K562 (cell line): ENCODE measurements at regions not wholly inside any gene's neighbourhood (a gene's known extent, or its start where the extent isn't known, plus 50 kb on each side); places are given as distances from the start of the nearest gene placed in this dataset.
A peak's percentile ranks its signal among the peaks of the same experiment; 100 is the strongest.

Experiments used
- JUNB ChIP-seq: fragments of 450-650 bp; formaldehyde crosslinking; conservative IDR thresholded peaks from 2 replicates; pipeline ENCODE4 v1.4.0; 2020; ENCODE audit warnings: mild to moderate bottlenecking
- MEF2A ChIP-seq: IDR thresholded peaks from 2 replicates; pipeline ENCODE4 v1.6.1; 2011; ENCODE audit warnings: low read depth, mild to moderate bottlenecking, low read length, moderate library complexity; ENCODE audit not compliant: control insufficient read depth
- ZNF644 ChIP-seq: fragments of 200-800 bp; sonication (Bioruptor generic); IDR thresholded peaks from 2 replicates; pipeline ENCODE4 v1.6.1; 2016; ENCODE audit warnings: low read depth, missing genetic modification characterization, missing compliant biosample characterization
- TF ChIP-seq, protein P1 (sequence below): fragments of 250-450 bp; sonication (Bioruptor Pico); IDR thresholded peaks from 2 replicates; pipeline ENCODE4 v1.8.0; 2021; ENCODE audit warnings: borderline replicate concordance, mild to moderate bottlenecking, moderate library complexity; ENCODE audit not compliant: poor library complexity, severe bottlenecking
- TF ChIP-seq, protein P2 (sequence below): fragments of 450-650 bp; IDR thresholded peaks from 2 replicates; pipeline ENCODE4 v1.6.1; 2017; ENCODE audit warnings: antibody characterized with exemption, mild to moderate bottlenecking
- TF ChIP-seq, protein P3 (sequence below), 3 experiments: IDR thresholded peaks in 2 of 3; conservative IDR thresholded peaks in 1 of 3; 2 replicates each; pipeline ENCODE4 v1.5.1; 2011 to 2012; ENCODE audit warnings: low read length in 3 of 3, mild to moderate bottlenecking in 3 of 3, control low read depth in 2 of 3, improper control_type of control experiment in 1 of 3, inconsistent platforms in 1 of 3, low read depth in 1 of 3, mixed read lengths in 1 of 3, moderate library complexity in 1 of 3; ENCODE audit not compliant: insufficient read depth in 2 of 3
- TF ChIP-seq, protein P4 (sequence below): fragments of 250-450 bp; sonication (Bioruptor Pico); IDR thresholded peaks from 2 replicates; pipeline ENCODE4 v1.5.0; 2021; ENCODE audit warnings: mild to moderate bottlenecking, moderate library complexity
- TF ChIP-seq, protein P5 (sequence below): fragments of 450-650 bp; formaldehyde crosslinking; IDR thresholded peaks from 2 replicates; pipeline ENCODE4 v1.4.0; 2020; ENCODE audit warnings: mild to moderate bottlenecking

DNA sequence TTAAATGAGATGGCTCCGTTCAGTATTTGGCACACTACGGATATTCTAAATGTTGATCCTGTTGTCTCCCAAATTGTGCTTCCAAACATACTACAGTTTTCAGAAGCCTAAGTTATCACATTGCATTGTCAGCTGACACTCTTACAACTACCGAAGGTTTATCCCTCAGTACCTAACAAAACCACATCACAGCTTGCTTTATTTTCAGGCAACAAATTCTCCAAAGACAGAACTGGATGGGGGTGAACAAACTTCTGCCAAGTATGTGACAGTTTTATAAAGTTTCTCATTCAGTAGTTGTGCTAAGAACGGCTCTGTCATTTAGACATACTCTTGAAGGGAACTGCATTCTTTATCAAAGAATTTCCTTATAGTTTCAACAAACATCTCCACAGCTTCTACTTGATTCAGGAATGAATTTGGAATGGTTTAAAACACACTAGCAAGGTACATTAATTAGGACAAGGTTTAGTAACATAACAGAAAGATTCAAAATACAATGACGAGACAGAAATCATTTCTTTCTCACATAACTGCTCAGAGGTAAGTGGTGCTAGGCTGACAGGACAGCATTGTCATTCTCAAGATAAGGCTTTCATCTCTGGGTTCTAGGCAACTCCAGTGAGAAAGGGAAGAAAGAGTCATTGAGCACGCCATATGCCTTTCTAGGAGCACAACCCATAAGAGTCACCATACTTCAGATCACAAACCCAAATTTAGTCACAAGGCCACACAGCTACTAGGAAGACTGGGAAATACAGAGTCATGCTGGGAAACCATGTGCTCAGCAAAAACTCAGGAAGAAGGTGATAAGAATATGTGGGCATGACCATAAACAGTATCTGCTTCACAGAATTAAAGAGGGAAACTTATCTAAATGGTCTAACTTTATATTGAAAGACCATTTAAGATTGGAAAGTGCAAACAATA lies 100.7 kb downstream of the DUSP6 start (continued):
- TF ChIP-seq MEF2A: no peak
- TF ChIP-seq, protein P1, sequence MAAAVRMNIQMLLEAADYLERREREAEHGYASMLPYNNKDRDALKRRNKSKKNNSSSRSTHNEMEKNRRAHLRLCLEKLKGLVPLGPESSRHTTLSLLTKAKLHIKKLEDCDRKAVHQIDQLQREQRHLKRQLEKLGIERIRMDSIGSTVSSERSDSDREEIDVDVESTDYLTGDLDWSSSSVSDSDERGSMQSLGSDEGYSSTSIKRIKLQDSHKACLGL (CRISPR knock-in tag): no peak
- TF ChIP-seq JUNB: no peak
- peak; percentile 87 for TF ChIP-seq ZNF644 (tag)
- TF ChIP-seq, protein P2, sequence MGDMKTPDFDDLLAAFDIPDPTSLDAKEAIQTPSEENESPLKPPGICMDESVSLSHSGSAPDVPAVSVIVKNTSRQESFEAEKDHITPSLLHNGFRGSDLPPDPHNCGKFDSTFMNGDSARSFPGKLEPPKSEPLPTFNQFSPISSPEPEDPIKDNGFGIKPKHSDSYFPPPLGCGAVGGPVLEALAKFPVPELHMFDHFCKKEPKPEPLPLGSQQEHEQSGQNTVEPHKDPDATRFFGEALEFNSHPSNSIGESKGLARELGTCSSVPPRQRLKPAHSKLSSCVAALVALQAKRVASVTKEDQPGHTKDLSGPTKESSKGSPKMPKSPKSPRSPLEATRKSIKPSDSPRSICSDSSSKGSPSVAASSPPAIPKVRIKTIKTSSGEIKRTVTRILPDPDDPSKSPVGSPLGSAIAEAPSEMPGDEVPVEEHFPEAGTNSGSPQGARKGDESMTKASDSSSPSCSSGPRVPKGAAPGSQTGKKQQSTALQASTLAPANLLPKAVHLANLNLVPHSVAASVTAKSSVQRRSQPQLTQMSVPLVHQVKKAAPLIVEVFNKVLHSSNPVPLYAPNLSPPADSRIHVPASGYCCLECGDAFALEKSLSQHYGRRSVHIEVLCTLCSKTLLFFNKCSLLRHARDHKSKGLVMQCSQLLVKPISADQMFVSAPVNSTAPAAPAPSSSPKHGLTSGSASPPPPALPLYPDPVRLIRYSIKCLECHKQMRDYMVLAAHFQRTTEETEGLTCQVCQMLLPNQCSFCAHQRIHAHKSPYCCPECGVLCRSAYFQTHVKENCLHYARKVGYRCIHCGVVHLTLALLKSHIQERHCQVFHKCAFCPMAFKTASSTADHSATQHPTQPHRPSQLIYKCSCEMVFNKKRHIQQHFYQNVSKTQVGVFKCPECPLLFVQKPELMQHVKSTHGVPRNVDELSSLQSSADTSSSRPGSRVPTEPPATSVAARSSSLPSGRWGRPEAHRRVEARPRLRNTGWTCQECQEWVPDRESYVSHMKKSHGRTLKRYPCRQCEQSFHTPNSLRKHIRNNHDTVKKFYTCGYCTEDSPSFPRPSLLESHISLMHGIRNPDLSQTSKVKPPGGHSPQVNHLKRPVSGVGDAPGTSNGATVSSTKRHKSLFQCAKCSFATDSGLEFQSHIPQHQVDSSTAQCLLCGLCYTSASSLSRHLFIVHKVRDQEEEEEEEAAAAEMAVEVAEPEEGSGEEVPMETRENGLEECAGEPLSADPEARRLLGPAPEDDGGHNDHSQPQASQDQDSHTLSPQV: peak; percentile 69
- TF ChIP-seq, protein P3, sequence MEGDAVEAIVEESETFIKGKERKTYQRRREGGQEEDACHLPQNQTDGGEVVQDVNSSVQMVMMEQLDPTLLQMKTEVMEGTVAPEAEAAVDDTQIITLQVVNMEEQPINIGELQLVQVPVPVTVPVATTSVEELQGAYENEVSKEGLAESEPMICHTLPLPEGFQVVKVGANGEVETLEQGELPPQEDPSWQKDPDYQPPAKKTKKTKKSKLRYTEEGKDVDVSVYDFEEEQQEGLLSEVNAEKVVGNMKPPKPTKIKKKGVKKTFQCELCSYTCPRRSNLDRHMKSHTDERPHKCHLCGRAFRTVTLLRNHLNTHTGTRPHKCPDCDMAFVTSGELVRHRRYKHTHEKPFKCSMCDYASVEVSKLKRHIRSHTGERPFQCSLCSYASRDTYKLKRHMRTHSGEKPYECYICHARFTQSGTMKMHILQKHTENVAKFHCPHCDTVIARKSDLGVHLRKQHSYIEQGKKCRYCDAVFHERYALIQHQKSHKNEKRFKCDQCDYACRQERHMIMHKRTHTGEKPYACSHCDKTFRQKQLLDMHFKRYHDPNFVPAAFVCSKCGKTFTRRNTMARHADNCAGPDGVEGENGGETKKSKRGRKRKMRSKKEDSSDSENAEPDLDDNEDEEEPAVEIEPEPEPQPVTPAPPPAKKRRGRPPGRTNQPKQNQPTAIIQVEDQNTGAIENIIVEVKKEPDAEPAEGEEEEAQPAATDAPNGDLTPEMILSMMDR (IDR thresholded peaks at IDR 0.05 in 2 of 3, conservative IDR thresholded peaks at IDR 0.05 in 1 of 3; ENCODE audit: insufficient read depth in 2 of 3, low read depth in 1 of 3, low read length in 3 of 3): no peak
- TF ChIP-seq, protein P4, sequence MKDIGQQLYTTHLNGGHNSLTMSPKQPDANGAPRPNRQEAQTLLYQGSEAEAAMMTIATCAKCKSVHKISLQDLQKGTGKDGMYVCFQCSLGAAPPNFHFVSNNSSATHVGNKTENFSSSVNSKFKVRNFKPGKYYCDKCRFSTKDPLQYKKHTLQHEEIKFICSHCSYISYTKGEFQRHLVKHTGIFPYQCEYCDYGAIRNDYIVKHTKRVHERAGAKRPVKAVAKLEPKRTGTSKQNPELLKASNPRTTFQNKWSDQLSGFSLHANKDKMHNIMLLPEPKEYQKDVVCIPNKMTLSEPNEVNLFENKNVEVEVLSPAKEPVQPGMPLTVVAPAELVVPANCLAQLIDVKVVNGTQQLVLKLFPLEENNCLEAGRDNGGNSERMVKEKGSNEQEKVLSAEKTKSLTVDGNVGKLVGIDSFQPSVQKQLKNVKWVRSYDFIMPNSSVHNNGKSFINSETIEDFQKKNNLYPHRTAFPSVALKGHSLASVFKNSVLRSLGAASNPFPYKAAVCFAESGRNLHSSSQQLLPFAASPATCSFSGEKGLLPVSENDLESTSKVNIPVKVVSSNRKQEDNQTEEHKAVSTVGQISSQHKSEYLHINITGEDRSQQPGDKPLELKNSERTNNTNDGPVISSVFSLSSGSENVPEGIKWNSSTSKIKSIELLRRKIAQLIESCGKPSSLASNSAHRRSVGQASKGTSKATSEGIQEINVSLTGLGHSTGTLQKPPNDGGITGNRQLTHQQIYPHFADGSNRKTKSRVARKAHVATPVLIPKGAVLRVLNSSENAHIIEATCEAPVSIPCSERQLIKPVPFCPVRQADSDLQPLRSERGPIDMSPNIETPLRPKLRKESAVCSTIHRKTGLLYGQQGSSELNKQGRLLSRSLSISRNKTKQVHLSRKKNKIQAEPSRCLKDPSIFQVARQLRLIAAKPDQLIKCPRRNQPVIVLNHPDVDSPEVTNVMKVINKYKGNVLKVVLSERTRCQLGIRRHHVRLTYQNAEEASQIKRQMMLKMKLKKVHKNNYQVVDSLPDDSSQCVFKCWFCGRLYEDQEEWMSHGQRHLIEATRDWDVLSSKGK: no peak
- TF ChIP-seq, protein P5, sequence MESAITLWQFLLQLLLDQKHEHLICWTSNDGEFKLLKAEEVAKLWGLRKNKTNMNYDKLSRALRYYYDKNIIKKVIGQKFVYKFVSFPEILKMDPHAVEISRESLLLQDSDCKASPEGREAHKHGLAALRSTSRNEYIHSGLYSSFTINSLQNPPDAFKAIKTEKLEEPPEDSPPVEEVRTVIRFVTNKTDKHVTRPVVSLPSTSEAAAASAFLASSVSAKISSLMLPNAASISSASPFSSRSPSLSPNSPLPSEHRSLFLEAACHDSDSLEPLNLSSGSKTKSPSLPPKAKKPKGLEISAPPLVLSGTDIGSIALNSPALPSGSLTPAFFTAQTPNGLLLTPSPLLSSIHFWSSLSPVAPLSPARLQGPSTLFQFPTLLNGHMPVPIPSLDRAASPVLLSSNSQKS (CRISPR knock-in tag): no peak
